DMS153 (cell line): ENCODE measurements at regions not wholly inside any gene's neighbourhood (a gene's known extent, or its start where the extent isn't known, plus 50 kb on each side); places are given as distances from the start of the nearest gene placed in this dataset.

Source experiments
- DNase-seq: peaks from one replicate; lab custom pipeline; 2025; lab: John Stamatoyannopoulos, UW

DNA sequence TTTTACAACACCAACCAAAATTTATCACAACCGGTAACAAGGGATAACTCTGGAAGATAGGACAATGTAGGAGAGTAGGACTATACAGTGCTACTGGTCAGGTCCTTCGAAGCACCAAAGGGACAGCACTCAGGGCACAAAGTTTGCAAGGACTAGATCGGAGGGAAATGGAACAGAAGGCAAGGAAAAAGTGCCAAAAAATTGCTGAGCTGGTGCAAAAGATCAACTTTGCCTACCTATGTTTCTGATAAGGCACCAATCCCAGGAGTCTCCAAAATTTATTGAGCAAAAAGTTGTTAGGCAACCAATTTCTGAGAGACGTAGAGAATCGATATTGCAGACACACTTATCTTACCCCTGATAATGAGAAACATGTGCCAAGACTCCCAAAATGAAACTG lies 160.0 kb upstream of the PLEKHA5 start:
- no peak for DNase-seq

DNA sequence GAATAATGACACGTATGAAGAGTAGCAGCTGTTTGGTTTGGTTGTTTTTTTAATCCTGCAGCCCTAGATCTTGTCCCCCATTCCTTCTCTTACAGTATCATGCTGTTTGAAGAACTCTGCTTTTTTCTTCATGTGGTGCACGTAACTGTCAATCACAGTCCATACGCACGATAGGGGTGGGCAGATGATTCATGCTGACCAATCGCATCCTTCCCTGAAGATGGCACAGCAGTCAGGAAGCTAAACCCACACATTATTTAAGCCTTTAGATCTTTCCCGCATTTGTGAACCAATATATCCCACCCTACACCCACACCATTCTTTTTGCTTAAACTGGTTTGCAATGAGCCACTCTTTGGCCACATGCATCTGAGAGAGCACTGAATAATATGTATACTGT lies 158.9 kb upstream of the PLEKHA5 start:
- no peak for DNase-seq

DNA sequence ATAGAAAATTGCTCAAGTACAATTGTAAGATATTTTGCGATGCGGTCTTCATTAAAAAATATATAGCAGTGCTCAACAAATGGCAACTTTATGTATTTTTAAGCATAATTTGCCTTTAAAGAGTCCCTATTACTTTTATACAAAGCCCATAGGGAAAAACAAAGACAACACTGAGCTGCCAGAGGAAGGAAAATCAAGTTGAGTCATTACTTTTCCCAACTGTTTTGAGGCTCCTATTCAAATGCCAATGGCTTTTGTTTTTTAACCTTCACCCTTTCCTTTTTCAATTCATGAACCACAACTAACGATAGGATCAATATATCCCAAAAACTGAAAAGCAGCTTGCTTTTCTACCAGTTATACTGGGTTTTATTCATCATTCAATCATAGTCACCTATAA lies 157.6 kb upstream of the PLEKHA5 start:
- no peak for DNase-seq

DNA sequence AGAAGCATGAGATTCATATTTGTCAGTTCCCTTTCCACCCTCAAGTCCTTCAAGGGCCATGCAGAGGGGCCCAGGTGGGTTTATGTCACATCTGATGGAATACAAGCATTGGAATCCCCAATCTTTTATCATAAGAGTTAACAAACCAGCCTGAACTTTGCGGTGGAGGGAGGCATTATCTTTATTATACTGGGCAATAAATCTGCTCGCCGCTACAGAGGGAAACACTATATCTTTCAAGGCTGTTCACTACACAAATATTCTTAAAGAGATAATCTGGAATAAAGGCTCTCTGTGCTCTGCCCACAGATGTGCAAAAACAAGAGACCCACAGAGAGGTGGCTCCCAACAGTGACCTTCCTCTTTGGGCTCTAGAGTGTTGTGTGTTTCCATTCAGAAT lies 153.6 kb upstream of the PLEKHA5 start:
- DNase-seq, result no peak

DNA sequence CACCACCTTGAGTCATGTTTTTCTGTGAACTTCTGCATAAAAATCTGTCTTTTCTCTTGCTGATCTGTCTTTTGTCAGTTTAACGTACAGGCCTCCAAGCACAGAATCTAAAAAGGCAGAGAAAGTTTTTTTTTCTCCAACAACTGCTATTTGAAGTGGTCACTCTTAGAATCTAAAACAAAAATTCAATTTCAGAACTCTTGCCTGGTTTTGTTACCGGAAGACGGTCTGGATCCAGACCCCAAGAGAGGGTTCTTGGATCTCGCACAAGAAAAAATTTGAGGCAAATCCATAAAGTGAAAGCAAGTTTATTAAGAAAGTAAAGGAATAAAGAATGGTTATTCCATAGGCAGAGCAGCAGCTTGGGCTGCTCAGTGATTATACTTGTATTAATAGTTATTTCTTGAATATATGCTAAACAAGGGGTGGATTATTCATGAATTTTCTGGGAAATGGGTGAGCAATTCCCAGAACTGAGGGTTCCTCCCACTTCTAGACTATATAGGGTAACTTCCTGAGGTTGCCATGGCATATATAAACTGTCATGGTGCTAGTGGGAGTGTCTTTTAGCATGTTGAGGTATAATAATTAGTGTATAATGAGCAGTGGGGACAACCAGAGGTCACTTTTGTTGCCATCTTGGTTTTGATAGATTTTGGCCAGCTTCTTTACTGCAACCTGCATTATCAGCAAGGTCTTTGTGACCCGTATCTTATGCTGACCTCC lies 150.0 kb upstream of the PLEKHA5 start:
- DNase-seq, result no peak

DNA sequence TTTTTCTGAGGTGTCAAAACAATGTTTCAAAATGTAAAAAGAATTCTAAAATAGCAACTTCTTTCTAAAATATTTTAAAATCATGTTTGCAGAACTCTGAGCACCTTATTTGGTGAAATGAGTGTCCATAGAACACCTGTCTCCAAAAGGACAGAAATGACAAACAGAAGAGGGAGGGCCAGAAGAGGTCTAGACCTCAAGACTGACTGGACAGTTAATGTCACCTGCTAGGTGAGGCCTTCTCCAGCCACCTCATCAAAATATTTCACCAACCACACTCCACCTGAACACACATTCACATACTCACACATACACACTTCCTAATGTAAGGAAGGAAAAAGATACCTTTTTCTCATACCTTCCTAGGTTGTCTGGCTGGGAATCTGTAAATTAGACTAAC lies 147.8 kb upstream of the PLEKHA5 start:
- no peak for DNase-seq

DNA sequence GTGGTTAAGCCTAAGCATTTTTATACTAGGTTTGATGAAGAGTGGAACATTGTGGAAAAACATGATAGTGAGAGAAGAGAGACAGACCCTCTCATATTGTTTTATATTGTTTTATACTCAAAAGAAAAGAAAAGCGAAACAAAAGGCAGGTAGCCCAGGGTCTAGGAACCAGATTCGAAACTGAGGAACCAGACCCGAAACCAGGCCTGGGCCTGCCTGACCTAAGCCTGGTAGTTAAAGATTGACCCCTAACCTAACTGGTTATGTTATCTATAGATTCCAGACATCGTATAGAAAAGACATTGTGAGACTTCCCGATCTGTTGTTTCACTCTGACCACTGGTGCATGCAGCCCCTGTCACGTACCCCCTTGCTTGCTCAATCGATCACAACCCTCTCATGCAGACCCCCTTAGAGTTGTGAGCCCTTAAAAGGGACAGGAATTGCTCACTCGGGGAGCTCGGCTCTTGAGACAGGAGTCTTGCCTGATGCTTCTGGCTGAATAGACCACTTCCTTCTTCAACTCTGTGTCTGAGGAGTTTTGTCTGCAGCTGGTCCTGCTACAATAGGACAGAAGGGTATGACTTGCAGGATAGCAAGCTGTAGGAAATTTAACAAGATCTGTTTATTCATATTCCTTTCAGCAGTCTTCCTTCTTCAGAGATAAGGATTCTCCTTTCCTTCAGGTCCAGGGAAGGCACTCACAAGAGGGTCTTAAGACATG lies 147.1 kb upstream of the PLEKHA5 start:
- DNase-seq, result no peak

DNA sequence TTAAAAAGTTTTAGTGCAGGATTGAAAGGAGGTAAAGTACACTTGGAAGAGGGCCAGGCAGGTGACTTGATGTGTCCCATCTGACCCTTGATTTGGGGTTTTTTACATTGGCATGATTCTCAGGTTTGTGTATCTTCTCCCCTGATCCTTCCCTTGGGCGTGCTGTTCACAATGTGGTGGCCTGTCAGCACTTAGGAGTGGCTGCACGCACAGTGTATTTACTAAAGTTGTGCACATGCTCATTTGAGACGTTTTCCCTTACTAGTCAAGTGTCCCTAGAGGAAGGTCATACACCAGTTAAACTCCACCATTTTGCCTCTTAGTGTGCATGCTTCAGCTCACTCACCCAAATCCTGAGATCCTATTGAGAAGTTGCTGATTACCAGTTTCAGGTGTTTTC lies 145.7 kb upstream of the PLEKHA5 start:
- DNase-seq, result no peak

DNA sequence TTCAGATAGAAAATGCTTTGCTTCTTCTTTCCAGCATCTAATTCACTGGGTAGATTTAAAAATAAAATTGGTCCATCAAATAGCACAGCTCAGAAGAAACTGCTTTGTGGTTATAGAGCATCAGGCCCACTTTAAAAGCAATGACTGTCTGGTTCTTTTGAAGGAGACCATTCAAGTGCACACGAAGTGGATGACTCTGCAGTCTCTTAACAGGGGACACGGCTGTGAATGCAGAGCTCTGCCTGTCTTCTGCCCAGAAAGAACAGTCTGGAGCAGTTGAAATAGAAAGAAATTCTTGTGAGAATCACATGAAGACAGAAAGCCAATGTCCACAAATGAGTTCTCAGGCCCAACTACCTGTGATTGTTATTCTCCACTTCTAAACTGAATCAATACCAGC lies 138.7 kb upstream of the PLEKHA5 start:
- no peak for DNase-seq

DNA sequence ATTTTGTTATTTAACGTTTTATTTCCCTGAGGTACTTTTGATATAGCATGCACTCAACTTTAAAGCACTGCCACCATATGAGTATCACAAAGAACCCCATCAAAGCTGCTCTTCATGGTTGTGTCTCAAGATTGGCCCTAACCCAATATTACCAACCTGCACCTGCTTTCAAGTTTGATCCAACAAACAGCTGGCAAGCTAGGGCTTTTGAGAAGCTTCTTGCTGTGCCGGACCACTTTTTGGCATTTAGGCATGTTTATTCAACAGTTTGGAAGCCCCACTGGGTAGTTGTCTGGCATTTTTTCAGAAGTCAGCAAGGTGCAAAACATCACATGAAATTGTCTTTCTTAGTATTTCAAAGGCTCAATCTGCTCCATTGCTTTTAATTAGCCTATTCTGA lies 137.2 kb upstream of the PLEKHA5 start:
- no peak for DNase-seq

DNA sequence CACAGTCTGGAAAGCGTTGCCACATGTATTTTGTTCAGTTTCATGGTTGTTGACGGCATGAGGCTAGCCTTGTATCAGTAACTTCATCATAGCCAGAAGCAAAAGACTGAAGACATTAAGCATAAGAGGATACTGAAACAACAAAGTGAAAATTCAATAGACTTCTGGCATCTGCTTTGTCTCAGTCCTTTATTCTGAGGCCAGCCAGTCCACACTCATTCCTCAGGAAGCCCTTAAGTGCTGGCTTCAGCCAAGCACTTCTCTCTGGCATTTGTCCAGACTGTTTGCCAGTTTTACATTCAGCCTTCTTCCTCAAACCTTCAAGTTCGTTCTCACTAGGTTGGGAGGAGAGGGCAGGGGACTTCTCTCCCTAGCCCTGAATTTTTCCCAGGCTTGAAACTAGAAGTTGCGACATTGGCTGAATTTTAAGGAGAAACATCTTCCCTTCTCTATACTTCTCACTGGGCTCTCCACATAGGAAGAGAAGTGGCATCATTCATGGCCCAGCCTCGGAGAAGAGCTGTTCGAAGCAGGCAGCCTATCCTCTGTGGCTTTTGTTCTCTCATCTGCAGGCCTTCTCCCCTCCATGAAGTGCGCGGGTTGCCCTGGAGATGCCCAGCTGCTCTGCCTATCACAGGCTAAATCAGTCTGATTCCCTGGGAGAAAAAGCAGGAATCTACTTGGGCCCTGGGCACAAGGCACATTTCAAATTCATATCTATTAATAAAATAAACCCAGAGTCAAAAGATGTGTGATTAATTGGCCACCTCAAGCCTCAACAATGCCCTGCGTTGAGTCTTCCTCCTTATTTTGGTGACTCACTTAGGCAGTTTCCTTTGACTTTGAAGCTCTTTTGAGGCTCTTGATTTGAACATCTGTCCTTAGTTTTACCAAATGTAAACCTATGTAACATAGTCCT lies 130.9 kb upstream of the PLEKHA5 start:
- no peak for DNase-seq

DNA sequence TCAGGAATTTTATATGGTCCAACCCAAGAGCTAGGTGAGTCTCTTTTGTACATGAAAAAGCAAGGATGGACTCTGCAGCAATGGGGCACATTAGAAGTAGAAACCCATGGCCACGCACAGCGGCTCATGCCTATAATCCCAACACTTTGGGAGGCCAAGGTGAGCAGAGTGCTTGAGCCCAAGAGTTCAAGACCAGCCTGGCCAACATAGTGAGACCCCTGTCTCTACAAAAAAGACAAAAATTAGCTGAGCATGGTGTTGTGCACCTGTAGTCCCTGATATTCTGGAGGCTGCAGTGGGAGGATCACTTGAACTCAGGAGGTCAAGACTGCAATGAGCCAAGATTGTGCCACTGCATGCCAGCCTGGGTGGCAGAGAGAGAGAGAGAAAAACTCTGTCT lies 128.7 kb upstream of the PLEKHA5 start:
- DNase-seq, result no peak

DNA sequence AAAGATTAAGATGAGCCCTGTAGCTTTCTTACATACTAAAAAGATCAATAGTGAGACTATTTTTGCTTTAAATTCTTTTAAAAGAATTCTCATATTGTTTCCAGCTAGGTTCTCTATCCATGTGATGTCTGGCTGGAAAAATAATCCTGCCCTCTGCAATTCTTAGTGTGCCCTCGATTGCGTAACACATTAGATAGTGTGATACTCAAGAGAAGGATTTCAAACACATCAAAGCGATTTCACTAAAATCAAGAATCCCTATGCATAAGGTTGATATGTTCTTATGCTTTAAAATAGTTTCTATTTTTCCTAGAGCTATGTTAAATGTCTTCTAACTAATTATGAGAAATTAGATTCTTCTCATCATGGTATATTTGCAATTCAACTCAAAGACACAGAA lies 127.3 kb upstream of the PLEKHA5 start:
- DNase-seq, result no peak

DNA sequence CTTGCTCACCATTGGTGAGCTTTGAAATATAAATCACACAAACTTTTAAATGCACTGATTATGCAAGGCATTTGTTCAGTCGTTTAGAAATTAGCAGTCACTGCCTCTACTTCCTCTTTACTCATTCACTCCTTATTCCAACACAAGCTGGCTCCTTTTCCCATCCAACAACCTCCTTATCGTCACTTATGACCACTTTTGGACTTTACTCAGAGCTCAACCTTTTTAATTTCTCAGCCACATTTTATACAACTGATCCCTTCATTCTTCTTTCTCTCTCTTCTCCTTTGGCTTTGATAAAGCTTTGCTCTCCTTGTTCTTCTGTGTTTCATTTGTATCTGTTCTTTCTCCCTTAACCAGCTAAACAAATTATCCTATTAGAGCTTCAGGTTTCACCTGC lies 126.4 kb upstream of the PLEKHA5 start:
- DNase-seq, result no peak

DNA sequence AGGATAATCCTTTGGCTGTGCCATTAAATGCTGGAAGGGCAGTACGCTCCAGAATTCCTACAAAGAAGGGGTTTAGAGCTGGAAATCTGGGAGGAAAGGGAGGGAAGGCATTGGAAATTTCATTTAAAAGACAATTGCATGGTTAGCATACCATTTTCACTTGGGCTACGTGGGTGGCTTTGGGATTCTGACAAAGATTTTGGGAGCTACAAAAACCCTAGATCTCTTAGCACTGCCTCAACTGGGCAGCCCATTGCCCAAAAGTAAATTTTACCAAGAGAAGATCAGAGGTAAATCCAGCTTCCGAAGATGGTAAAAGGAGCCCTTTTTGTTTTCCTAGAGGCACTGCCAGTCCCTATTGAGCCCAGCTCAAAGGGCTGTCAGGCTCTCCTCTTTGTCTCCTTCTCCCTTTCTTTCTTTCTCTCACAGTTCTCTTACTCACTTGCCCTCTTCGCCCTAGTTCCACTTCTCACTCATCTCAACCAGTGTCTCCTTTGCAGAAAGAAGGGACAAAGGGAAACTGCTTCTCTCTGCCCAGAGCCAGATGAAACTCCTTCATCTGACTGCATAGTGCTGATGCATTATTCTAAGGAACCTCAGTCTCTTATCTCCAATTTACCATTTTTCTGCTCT lies 125.4 kb upstream of the PLEKHA5 start:
- no peak for DNase-seq

DNA sequence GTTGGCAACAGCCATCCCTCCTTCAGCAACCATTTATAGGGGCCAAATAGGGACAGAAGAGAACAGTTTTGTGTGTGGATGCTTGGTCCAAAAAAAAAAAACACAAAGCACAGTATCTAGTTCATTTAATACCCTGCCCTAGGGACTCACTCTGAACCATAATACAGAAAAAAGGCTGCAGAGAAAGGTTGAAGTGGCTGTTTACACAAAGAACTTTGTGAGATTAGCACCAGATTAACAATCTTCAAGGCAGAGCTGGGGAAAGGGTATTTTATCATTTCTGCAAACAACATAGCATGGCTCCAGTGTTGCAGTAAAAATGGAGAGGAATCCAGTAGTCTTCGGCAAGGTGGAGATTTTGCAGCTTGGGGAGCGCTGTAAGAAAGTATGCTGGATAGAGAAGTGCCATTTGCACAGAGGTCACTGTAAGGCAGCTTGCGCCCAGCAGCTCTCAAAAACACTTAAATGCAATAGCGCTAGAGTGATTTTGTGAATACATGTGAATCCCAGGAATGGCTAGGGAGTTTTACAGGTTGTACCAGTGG lies 124.2 kb upstream of the PLEKHA5 start:
- no peak for DNase-seq

DNA sequence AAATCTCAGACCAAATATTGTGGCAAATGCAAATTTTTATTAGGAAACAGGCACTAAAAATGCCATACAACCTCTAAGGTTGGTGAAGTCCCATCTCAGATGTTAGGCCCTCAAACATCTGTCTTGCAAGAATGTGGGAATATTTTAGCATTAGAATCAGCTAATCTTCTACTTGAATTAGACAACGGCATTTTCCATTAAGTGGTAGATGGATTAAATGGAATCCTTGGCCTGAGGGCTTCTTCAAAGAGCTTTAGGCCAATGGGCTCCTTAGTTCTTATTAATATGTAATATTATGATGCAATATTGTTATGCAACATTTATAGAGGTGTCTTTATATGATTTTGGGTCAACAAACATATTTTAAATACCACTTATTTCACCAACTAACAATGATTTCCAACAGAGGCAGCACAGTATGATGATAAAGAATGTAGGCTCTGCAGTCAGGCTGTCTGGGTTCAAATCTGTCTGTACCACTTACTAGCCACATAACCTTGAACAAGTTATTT lies 122.9 kb upstream of the PLEKHA5 start:
- no peak for DNase-seq

DNA sequence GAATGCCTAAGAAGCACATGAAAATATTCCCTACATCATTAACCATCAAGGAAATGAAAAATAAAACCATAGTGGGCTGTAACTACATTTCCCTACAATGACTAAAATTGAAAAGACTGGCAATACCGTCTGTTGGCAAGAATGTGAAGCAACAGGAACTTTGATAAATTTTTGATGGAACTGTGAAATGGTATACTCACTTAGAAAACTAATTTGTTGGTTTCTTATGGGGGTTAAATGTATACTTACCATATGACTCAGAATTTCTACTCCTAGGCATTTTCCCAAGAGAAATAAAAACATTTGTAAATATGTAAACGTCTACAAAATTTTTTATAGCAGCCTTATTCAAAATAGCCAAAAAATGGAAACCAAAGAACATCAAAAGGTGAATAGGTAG lies 121.4 kb upstream of the PLEKHA5 start:
- no peak for DNase-seq

DNA sequence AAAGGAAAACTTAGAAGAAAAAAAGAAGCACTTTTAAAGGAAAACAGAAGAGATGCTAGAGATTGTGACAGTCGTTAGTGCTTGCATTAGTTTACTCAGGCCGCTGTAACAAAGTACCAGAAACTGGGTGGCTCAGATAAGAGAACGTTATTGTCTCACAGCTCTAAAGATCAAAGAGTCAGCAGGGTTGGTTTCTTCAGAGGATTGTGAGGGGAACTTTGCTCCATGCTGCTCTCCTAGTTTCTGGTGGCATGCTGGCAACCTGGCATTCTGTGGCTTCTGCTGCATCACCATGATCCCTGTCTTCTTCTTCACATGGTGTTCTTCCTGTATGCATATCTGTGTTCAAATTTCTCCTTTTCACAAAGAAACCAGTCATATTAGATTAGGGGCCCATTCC lies 119.4 kb upstream of the PLEKHA5 start:
- DNase-seq, result no peak

DNA sequence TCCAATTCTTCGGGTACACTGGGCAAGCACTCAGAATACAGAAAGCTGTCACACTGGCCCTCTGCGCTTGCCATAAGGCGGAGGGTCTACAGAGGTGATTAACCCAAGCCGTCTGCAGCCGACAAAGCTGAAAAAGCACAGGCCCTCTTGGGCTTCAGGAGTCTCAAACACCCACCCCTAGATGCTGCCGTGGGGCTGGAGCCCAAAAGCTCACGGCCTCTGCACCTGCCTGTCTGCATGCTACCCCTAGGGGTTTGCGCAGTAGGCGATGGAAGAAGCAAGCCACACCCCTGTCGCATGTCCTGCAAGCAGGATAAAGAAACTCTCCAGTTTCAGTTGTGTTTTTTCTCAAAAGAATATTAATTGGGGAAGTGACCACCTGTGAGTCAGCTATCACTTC lies 118.8 kb upstream of the PLEKHA5 start:
- no peak for DNase-seq

DNA sequence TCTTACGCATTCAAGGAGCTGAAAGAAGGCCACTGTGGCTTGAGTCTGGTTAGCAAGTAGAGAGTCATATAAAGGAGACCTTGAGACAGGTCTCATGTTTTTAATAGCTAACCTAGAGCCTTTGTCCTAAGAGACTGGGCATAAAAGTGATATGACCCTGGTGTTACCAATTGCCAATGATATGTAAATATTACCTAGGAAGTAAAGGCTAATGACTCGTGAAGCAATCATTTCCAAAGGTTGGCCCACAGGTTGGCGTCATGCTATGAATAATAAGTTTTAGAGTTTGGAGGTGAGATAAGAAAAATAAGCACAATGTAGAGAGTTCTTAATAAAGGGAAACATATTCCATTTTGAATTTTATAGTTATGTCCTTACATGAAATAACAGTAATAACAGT lies 116.6 kb upstream of the PLEKHA5 start:
- DNase-seq, result no peak

DNA sequence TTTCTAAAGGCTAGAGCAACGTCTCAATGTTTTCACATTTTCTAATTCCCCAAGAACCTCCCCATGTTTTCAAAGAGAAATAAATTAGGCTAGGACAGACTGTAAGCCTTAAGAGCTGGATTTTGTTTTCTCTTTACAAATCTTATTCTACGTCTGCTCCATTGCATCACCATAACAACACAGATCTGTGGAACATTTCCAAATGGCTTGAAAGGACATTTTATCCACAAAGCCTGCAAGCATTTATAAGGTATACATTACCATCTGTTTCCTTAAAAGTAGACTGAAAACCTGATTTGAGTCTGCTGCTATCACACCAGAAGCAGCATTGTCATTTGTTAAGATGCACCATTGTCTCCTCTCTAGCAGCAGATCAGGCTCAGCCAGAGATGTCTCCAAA lies 115.3 kb upstream of the PLEKHA5 start:
- no peak for DNase-seq
